Calu3 (cell line): ENCODE measurements at regions not wholly inside any gene's neighbourhood (a gene's known extent, or its start where the extent isn't known, plus 50 kb on each side); places are given as distances from the start of the nearest gene placed in this dataset.
"Not testable (repeated sequence)": the region's sequence is repeated elsewhere in the genome, so short reads cannot be mapped to it uniquely, and the experiment has no call there.

Source experiments
- BruUV-seq: library from RNA; stranded (reverse); fragments of 400-500 nt; replicated peaks from 2 replicates; lab custom pipeline; 2021; lab: Mats Ljungman, UMichigan
- CTCF ChIA-PET: fragments of 300-600 bp; sonication (Branson Sonifier 250); formaldehyde crosslinking; loops from one replicate; lab custom pipeline; 2022; ENCODE audit warnings: antibody characterized with exemption; lab: Charles Lee
- DNase-seq: peaks from one replicate; pipeline ENCODE4 v3.0.0; 2022
- H3K27ac Mint-ChIP-seq: one replicate; pipeline ENCODE4 v1.8.0; 2022; ENCODE audit warnings: mixed read lengths; ENCODE audit not compliant: unreplicated experiment
- H3K27me3 Mint-ChIP-seq: one replicate; pipeline ENCODE4 v1.8.0; 2022; ENCODE audit warnings: mixed read lengths; ENCODE audit not compliant: unreplicated experiment
- H3K36me3 Mint-ChIP-seq: one replicate; pipeline ENCODE4 v1.8.0; 2022; ENCODE audit warnings: mild to moderate bottlenecking, moderate library complexity, mixed read lengths; ENCODE audit not compliant: insufficient read depth, unreplicated experiment
- H3K4me1 Mint-ChIP-seq: one replicate; pipeline ENCODE4 v1.8.0; 2022; ENCODE audit warnings: mild to moderate bottlenecking, low read depth, mixed read lengths; ENCODE audit not compliant: unreplicated experiment
- H3K4me3 Mint-ChIP-seq: one replicate; pipeline ENCODE4 v1.8.0; 2022; ENCODE audit warnings: mild to moderate bottlenecking, low read depth, moderate library complexity, mixed read lengths; ENCODE audit not compliant: unreplicated experiment
- H3K9me3 Mint-ChIP-seq: one replicate; pipeline ENCODE4 v1.8.0; 2022; ENCODE audit warnings: low read depth, mixed read lengths; ENCODE audit not compliant: unreplicated experiment
- intact Hi-C: fragments of 100-400 bp; cut with micrococcal nuclease; formaldehyde crosslinking; loops from one replicate; pipeline ENCODE4 v1.10.0; 2022; ENCODE audit not compliant: unreplicated experiment
- TF ChIP-seq, protein P1 (sequence below): fragments of 200-600 bp; IDR thresholded peaks from one replicate; pipeline ENCODE4 v1.8.0; 2022; ENCODE audit warnings: antibody characterized with exemption; ENCODE audit not compliant: unreplicated experiment

DNA sequence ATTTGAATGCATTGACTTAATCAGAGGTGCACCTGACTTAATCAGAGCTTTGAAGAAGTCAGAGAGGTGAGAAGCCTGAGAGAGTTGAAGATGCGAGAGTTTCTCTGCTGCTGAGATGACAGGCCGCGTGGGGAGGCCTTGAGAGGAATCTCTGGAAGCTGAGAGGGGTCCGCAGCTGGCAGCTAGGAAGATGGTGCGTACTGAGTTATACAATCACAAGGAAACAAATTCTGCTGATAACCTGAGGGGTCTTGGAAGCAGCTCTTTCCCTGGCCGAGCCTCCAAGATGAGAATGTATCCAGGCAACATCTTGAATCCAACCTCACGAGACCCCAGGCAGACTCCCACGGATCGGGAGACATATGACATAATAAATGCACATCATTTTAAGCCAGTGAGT lies 91.7 kb downstream of the SPATA31A6 start:
- no peak overlapping the region for H3K27ac Mint-ChIP-seq
- H3K36me3 Mint-ChIP-seq = no peaks in the 10 kb centered on the region
- H3K4me3 Mint-ChIP-seq = no peak overlapping the region
- no TSS peak for BruUV-seq
- TF ChIP-seq, protein P1, sequence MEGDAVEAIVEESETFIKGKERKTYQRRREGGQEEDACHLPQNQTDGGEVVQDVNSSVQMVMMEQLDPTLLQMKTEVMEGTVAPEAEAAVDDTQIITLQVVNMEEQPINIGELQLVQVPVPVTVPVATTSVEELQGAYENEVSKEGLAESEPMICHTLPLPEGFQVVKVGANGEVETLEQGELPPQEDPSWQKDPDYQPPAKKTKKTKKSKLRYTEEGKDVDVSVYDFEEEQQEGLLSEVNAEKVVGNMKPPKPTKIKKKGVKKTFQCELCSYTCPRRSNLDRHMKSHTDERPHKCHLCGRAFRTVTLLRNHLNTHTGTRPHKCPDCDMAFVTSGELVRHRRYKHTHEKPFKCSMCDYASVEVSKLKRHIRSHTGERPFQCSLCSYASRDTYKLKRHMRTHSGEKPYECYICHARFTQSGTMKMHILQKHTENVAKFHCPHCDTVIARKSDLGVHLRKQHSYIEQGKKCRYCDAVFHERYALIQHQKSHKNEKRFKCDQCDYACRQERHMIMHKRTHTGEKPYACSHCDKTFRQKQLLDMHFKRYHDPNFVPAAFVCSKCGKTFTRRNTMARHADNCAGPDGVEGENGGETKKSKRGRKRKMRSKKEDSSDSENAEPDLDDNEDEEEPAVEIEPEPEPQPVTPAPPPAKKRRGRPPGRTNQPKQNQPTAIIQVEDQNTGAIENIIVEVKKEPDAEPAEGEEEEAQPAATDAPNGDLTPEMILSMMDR = no peak
- no peaks in the 10 kb centered on the region for H3K9me3 Mint-ChIP-seq
- no peak for DNase-seq
- CTCF ChIA-PET = no interaction called here
- H3K4me1 Mint-ChIP-seq = no peaks in the 10 kb centered on the region
- H3K27me3 Mint-ChIP-seq = no peaks in the 10 kb centered on the region
- intact Hi-C loops = no loop called here

DNA sequence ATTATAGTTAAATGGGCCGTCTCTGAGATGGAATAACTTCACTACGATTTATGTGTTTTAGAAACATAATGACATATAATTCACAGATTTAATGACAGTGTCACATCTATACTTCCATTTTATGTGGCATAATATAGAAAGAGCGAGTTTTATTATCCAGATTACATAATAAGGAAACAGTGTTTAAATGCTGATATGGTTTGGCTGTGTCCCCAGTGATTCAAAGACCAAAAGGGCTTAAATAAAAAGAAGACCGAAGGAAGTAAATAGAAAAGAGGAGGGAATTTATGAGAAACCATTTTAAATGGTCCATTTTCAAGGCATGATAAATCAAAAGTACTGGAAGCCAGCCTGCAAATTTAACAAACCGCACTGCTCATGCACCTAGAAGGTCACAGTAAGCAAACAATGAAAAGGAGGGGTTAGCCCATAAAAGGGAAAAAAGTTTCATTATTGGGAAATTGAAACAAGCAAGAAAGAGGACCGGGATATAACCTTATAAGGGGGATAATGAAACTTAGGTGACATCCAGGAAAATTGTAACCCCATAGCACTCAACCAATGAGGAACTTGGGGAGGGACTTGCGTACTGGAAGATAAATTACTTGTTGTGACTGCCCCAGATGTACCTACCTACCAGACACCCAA lies 99.2 kb downstream of the SPATA31A6 start:
- H3K9me3 Mint-ChIP-seq, BruUV-seq, CTCF ChIA-PET: not testable (repeated sequence)

DNA sequence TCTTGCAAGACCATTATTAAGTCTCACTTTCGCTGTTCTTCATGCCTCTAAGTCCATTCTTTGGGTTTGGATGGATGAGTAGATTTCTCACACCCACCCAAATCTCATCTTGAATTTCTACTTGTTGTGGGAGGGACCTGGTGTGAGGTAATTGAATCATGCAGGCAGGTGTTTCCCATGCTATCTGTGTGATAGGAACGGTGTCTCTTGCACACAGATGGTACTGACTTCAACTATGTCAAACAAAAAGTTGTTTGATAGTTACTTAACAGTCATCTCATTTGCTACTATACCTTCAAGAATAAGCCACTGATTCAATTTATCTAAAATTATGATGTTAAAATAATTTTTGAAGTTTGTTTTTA lies 99.7 kb downstream of the SPATA31A6 start:
- BruUV-seq, H3K36me3 Mint-ChIP-seq, intact Hi-C loops, H3K27ac Mint-ChIP-seq, H3K4me3 Mint-ChIP-seq, CTCF ChIA-PET, DNase-seq, H3K9me3 Mint-ChIP-seq, H3K27me3 Mint-ChIP-seq: not testable (repeated sequence)
- peaks cover 16% of the 10 kb centered on the region for H3K4me1 Mint-ChIP-seq

More for the DNA sequence above, 99.2 kb downstream of the SPATA31A6 start:
- DNase-seq, H3K4me3 Mint-ChIP-seq, H3K27ac Mint-ChIP-seq, intact Hi-C loops, H3K27me3 Mint-ChIP-seq, H3K36me3 Mint-ChIP-seq: not testable (repeated sequence)
- peaks cover 16% of the 10 kb centered on the region for H3K4me1 Mint-ChIP-seq

DNA sequence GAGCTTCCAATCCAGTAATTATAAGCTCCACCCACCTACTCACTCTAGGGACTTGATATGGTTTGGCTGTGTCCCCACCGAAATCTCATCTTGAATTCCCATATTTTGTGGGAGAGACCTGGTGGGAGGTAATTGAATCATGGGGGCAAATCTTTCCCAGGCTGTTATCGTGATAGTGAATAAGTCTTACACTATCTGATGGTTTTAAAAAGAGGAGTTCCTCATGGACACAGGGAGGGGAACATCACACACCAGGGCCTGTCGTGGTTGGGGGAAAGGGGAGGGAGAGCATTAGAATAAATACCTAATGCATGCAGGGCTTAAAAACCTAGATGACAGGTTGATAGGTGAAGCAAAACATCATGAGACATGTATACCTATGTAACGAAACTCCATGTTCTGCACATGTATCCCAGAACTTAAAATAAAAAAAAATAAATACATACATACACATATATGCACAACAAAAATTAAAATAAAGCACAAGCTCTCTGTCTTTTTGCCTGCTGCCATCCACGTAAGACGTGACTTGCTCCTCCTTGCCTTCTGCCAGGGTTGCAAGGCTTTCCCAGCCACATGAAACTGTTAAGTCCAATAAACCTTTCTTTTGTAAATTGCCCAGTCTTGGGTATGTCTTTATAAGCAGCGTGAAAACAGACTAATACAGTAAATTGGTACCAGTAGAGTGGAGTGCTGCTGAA lies 102.8 kb downstream of the SPATA31A6 start:
- intact Hi-C loops, BruUV-seq, H3K4me3 Mint-ChIP-seq, DNase-seq, H3K27ac Mint-ChIP-seq, H3K36me3 Mint-ChIP-seq, H3K9me3 Mint-ChIP-seq, CTCF ChIA-PET, H3K27me3 Mint-ChIP-seq: not testable (repeated sequence)
- peaks cover 16% of the 10 kb centered on the region for H3K4me1 Mint-ChIP-seq

DNA sequence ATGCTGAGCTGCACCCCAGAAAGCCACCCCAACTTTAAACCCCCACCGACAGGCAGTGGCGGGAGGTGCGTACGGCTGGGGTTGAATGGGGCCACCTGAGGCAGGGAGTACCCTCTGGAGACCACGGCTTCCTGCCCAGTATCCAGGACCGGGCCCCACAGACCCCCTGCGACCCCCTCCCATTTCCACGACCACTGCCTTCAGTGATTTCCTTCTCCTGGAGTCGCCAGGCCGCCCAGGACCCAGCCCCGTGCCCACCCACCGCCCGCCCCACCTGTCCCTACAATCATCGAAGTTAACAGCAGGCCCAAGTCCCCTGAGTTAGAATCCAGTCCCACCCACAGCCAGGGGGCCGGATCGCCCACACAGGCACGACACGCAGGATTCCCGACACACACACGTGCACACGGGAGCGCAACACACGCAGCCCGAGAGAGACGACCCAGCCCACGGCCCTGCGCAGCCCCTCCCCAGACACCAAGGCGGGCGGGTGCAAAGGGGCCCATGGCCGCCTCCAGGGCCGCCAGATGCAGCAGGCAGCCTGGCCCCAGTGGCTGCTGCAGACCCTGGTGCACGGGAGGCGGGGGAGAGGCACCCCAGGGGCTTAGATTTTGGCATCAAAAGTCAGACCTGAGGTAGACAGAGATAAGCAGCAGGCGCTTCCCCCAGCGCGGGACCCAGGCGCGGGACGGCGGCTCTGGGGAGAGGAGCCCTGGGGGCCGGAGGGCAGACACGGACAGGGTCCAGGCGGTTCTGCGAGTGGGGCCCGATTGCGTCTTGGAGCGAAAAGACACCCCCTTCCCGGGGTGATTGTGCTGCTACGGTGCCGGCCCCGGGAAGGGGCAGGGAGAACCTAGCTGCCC lies 104.8 kb downstream of the SPATA31A6 start:
- H3K9me3 Mint-ChIP-seq, H3K27ac Mint-ChIP-seq, intact Hi-C loops, H3K27me3 Mint-ChIP-seq, DNase-seq, H3K36me3 Mint-ChIP-seq, H3K4me1 Mint-ChIP-seq, BruUV-seq, CTCF ChIA-PET, H3K4me3 Mint-ChIP-seq: not testable (repeated sequence)

DNA sequence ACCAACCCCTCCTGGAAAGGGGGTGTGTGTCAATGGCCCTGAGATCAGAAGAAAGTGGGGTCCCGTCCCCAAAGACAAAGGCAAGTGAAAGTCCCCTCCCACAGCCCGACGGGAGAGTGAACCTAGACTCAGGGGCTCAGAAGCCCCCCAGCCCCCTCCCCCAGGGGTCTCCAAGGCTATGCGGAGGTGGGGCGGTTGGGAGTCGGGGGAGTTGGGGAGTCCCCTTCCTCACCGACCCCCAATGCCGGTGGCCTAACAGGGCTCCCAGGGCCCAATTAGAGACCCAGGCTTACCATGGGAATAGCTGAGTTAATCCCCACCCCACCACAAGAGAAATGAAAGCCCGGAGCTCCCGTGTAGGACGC lies 105.4 kb downstream of the SPATA31A6 start:
- BruUV-seq, intact Hi-C loops, H3K9me3 Mint-ChIP-seq, H3K27ac Mint-ChIP-seq, H3K4me1 Mint-ChIP-seq, H3K4me3 Mint-ChIP-seq, CTCF ChIA-PET, DNase-seq, H3K27me3 Mint-ChIP-seq, H3K36me3 Mint-ChIP-seq: not testable (repeated sequence)

DNA sequence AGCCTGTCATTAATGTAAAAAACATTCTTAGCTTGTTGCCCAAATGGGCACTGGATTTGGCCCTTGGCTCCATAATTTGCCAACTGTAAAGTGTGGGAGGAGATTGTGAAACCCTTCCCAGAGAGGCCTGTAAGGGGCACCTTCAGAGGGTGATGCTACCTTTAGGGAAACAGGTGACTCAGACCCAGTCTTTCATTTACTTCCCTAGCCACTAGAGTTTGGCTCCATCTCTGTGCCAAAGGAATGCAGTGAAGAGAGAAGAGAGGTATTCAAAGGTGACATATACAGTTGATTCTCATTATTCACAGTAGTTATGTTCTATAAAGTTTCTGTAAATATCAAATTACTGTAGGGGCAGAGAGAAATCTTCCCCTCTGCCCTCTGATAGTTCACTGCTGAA lies 116.7 kb downstream of the SPATA31A6 start:
- H3K27ac Mint-ChIP-seq = peak overlapping the region; percentile 56
- CTCF ChIA-PET = not testable (repeated sequence)

DNA sequence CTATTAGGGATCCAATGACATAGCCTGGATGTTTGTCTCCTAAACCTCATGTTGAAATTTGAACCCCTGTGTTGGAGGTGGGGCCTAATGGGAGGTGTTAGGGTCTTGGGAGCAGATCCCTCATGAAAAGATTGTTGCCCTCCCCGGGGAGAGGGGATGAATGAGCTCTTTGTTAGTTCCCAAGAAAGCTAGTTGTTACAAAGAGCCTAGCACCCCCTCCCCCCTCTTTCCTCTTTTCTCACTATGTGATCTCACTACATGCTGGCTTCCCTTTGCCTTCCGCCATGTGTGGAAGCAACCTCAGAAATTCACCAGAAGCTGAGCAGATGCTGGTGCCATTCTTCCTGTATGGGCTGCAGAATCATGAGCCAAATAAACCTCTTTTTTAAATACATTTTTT lies 123.2 kb downstream of the SPATA31A6 start:
- H3K4me3 Mint-ChIP-seq, H3K4me1 Mint-ChIP-seq, H3K36me3 Mint-ChIP-seq, H3K9me3 Mint-ChIP-seq, DNase-seq, H3K27me3 Mint-ChIP-seq, H3K27ac Mint-ChIP-seq, intact Hi-C loops, BruUV-seq, CTCF ChIA-PET: not testable (repeated sequence)

More for the DNA sequence above, 116.7 kb downstream of the SPATA31A6 start:
- H3K4me1 Mint-ChIP-seq, intact Hi-C loops, H3K9me3 Mint-ChIP-seq, H3K4me3 Mint-ChIP-seq, H3K27me3 Mint-ChIP-seq, H3K36me3 Mint-ChIP-seq, BruUV-seq, DNase-seq: not testable (repeated sequence)

DNA sequence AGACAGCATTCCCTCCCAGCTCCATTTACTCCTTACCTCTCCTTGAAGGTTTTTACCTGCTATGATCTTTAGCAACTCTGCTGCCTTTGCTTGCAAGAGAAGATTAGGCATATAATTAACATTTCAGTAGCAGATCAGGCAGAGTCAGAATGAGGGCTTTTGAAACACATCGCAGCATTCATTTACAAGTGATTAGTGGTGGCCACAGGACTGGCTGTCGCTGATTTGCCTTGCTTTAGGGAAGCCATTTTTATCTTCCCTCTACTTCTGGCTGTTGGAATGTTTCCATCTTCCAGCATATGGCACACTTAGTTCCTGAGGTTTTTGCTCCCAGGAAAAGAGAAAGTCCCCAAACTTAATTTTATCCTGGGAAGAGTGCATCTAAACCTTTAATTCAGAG lies 124.0 kb downstream of the SPATA31A6 start:
- BruUV-seq, H3K4me3 Mint-ChIP-seq, intact Hi-C loops, CTCF ChIA-PET, DNase-seq, H3K27ac Mint-ChIP-seq, H3K27me3 Mint-ChIP-seq, H3K4me1 Mint-ChIP-seq, H3K9me3 Mint-ChIP-seq, H3K36me3 Mint-ChIP-seq: not testable (repeated sequence)
